ENCODE measurements at regions not wholly inside any gene's neighbourhood (a gene's known extent, or its start where the extent isn't known, plus 50 kb on each side); places are given as distances from the start of the nearest gene placed in this dataset.

- Histone ChIP-seq H3K9ac (replicated peaks; ENCODE audit: extremely low read depth, insufficient read depth, low read length) (no peak overlapping the region), H3K27ac (ENCODE audit: insufficient read depth, low read depth, low read length) (no peak overlapping the region), H4K20me1 (replicated peaks; ENCODE audit: control insufficient read depth, extremely low read depth, insufficient read depth, low read length) (no peaks in the 10 kb centered on the region), H3K36me3 (ENCODE audit: control insufficient read depth in 2 of 2, extremely low read depth in 1 of 2, insufficient read depth in 2 of 2, low read length in 2 of 2) (no peaks in the 10 kb centered on the region), H3K79me2 (ENCODE audit: control insufficient read depth, insufficient read depth, low read length) (no peaks in the 10 kb centered on the region), H3K4me3 (replicated peaks in 1 of 3; ENCODE audit: insufficient read depth in 1 of 3, low read depth in 1 of 3, low read length in 3 of 3) (no peak overlapping the region), H3K9me3 (replicated peaks; ENCODE audit: control insufficient read depth, insufficient read depth, low read length) (no peaks in the 10 kb centered on the region), H3K4me1 (ENCODE audit: control insufficient read depth, extremely low read depth, insufficient read depth, low read length) (peaks cover 15% of the 10 kb centered on the region), H3K9me1 (replicated peaks; ENCODE audit: control insufficient read depth, extremely low read depth, insufficient read depth, low read length) (no peaks in the 10 kb centered on the region), H3K4me2 (ENCODE audit: insufficient read depth, low read length) (no peak overlapping the region), H3K27me3 (ENCODE audit: control insufficient read depth in 2 of 2, insufficient read depth in 2 of 2, low read length in 2 of 2) (no peaks in the 10 kb centered on the region), H2AFZ (ENCODE audit: low read depth, low read length) (no peak overlapping the region)
- no TSS peak for BruUV-seq (replicated peaks)
- no peak for TF ChIP-seq JUN (IDR thresholded peaks at IDR 0.05; ENCODE audit: borderline replicate concordance, insufficient read depth, insufficient read length, low read depth)
- intact Hi-C loops (cut with micrococcal nuclease) (no loop called here), dilution Hi-C loops (cut with MboI; ENCODE audit: extremely low pct_ligation_motif_present, low sequenced_read_pairs) (no loop called here)
- DNase-seq (ENCODE audit: low read depth, low spot score), result no peak
- POLR2A ChIA-PET, result no interaction called here
- CTCF ChIA-PET, result no interaction called here
- FAIRE-seq, result no peak
Observed at GRCh38 chr12:116374207-116374606, 96.7 kb upstream of the MED13L start.

- no peak overlapping the region for H3K4me2 ChIP-seq (ENCODE audit: insufficient read depth, low read length)
- no peak overlapping the region for H3K27ac ChIP-seq (ENCODE audit: insufficient read depth, low read depth, low read length)
- no peak overlapping the region for H3K4me3 ChIP-seq (replicated peaks in 1 of 3; ENCODE audit: insufficient read depth in 1 of 3, low read depth in 1 of 3, low read length in 3 of 3)
- CTCF ChIA-PET, result interaction anchor here (1.2 kb wide), 2 partner anchors 28 to 225 kb away, joined by 3 to 4 read pairs; no protein-coding TSS in a partner anchor
- H3K79me2 ChIP-seq (ENCODE audit: control insufficient read depth, insufficient read depth, low read length), result no peaks in the 10 kb centered on the region
- TF ChIP-seq EZH2 (IDR thresholded peaks at IDR 0.05; ENCODE audit: borderline replicate concordance, low read depth, low read length, severe bottlenecking) (no peak), GATA2 (IDR thresholded peaks at IDR 0.05; ENCODE audit: insufficient read depth, insufficient read length, low read depth, low read length) (no peak), POLR2A (IDR thresholded peaks at IDR 0.05; ENCODE audit: low read depth, low read length) (no peak)
- POLR2A ChIA-PET, result no interaction called here
- no peaks in the 10 kb centered on the region for H3K9me3 ChIP-seq (replicated peaks; ENCODE audit: control insufficient read depth, insufficient read depth, low read length)
- BruUV-seq (replicated peaks), result no TSS peak
- dilution Hi-C loops (cut with MboI; ENCODE audit: extremely low pct_ligation_motif_present, low sequenced_read_pairs) (no loop called here), intact Hi-C loops (cut with micrococcal nuclease) (no loop called here)
- no peaks in the 10 kb centered on the region for H4K20me1 ChIP-seq (replicated peaks; ENCODE audit: control insufficient read depth, extremely low read depth, insufficient read depth, low read length)
- no peak overlapping the region for H2AFZ ChIP-seq (ENCODE audit: low read depth, low read length)
- FAIRE-seq (no peak), DNase-seq (ENCODE audit: low read depth, low spot score) (no peak)
- no peaks in the 10 kb centered on the region for H3K36me3 ChIP-seq (ENCODE audit: control insufficient read depth in 2 of 2, extremely low read depth in 1 of 2, insufficient read depth in 2 of 2, low read length in 2 of 2)
- H3K9me1 ChIP-seq (replicated peaks; ENCODE audit: control insufficient read depth, extremely low read depth, insufficient read depth, low read length), result no peaks in the 10 kb centered on the region
- no peaks in the 10 kb centered on the region for H3K27me3 ChIP-seq (ENCODE audit: control insufficient read depth in 2 of 2, insufficient read depth in 2 of 2, low read length in 2 of 2)
- H3K9ac ChIP-seq (replicated peaks; ENCODE audit: extremely low read depth, insufficient read depth, low read length), result no peak overlapping the region
- H3K4me1 ChIP-seq (ENCODE audit: control insufficient read depth, extremely low read depth, insufficient read depth, low read length), result peaks cover 15% of the 10 kb centered on the region
Observed at GRCh38 chr12:116375278-116375842, 97.9 kb upstream of the MED13L start.
